GM18517 (cell line): ENCODE measurements at regions not wholly inside any gene's neighbourhood (a gene's known extent, or its start where the extent isn't known, plus 50 kb on each side); places are given as distances from the start of the nearest gene placed in this dataset.
A peak's percentile ranks its signal among the peaks of the same experiment; 100 is the strongest.
"Not testable (repeated sequence)": the region's sequence is repeated elsewhere in the genome, so short reads cannot be mapped to it uniquely, and the experiment has no call there.

Source experiments
- ATAC-seq: cut with Tn5 transposase; IDR thresholded peaks from one replicate; pipeline ENCODE4 v1.9.1; 2021; ENCODE audit warnings: mild to moderate bottlenecking, moderate library complexity; ENCODE audit not compliant: unreplicated experiment

- ATAC-seq: no peak
These were observed 445.5 kb downstream of the TMEM121 start for GRCh38 chr14:105971593-105972500.

GRCh38 chr14:105974902-105975301 is 448.5 kb downstream of the TMEM121 start:
- ATAC-seq: no peak

- no peak for ATAC-seq
These were observed 452.4 kb downstream of the TMEM121 start for GRCh38 chr14:105978618-105979295.

GRCh38 chr14:105979446-105979845 is 453.1 kb downstream of the TMEM121 start:
- no peak for ATAC-seq

GRCh38 chr14:105980224-105980623 is 453.8 kb downstream of the TMEM121 start:
- no peak for ATAC-seq

- not testable (repeated sequence) for ATAC-seq
These were observed 455.3 kb downstream of the TMEM121 start for GRCh38 chr14:105981517-105982302.

- no peak for ATAC-seq
These were observed 456.3 kb downstream of the TMEM121 start for GRCh38 chr14:105982664-105983063.

- ATAC-seq: no peak
These were observed 460.5 kb downstream of the TMEM121 start for GRCh38 chr14:105986894-105987284.

- ATAC-seq: no peak
These were observed 461.2 kb downstream of the TMEM121 start for GRCh38 chr14:105987563-105987962.

- ATAC-seq: no peak
These were observed 463.4 kb downstream of the TMEM121 start for GRCh38 chr14:105989566-105990302.

GRCh38 chr14:105991677-105992076 is 465.3 kb downstream of the TMEM121 start:
- not testable (repeated sequence) for ATAC-seq

- ATAC-seq: no peak
These were observed 467.4 kb downstream of the TMEM121 start for GRCh38 chr14:105993814-105994213.

GRCh38 chr14:105995011-105995710 is 468.8 kb downstream of the TMEM121 start:
- ATAC-seq: not testable (repeated sequence)

- ATAC-seq: not testable (repeated sequence)
These were observed 472.2 kb downstream of the TMEM121 start for GRCh38 chr14:105998597-105998996.

- ATAC-seq: peak; percentile 82
These were observed 473.1 kb downstream of the TMEM121 start for GRCh38 chr14:105999361-106000028.

GRCh38 chr14:106000029-106000511 is 473.7 kb downstream of the TMEM121 start:
- ATAC-seq: peak; percentile 30

- not testable (repeated sequence) for ATAC-seq
These were observed 474.9 kb downstream of the TMEM121 start for GRCh38 chr14:106001277-106001676.

GRCh38 chr14:106003351-106003750 is 477.0 kb downstream of the TMEM121 start:
- ATAC-seq: no peak
